ENCODE measurements at regions not wholly inside any gene's neighbourhood (a gene's known extent, or its start where the extent isn't known, plus 50 kb on each side); places are given as distances from the start of the nearest gene placed in this dataset.

DNA sequence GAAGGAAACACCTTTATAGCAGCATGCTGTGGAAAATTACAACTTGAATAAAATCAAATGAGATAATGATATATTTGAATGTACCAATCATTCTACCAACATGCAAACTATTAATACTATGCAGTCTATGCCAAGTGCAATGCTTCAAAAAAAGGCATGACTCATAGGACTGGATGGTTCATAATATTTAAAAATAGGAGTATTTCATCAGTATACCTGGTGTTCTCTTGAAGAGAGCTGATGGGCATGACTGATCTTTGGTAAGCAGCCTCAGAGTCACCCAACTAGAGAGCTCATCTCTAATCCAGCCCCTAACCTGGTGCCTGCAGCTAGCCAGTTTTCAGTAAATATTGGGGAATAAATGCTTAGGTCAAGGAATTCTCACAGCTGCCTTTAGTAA, 434.7 kb upstream of the ARRDC4 start:
- no peak for DNase-seq

- DNase-seq, result no peak
These were observed 432.3 kb upstream of the ARRDC4 start for GRCh38 chr15:97528238-97528637.

GRCh38 chr15:97545799-97546198, 414.7 kb upstream of the ARRDC4 start:
- no peak for DNase-seq

DNA sequence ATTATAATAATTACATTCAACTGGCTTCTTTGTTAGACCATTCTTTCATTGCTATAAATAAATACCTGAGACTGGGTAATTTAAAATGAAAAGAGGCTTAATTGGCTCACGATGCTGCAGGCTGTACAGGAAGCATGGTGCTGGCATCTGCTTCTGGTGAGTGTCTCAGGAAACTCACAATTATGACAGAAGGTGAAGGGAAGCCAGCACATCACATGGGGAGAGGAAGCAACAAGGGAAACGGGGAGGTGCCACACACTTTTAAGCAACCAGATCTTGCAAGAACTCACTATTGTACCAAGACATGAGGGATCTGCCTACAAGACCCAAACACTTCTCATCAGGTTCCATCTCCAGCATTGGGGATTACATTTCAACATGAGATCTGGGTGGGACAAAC, 413.1 kb upstream of the ARRDC4 start:
- no peak for DNase-seq

- DNase-seq, result no peak
These were observed 399.0 kb upstream of the ARRDC4 start for GRCh38 chr15:97561529-97561928.

DNA sequence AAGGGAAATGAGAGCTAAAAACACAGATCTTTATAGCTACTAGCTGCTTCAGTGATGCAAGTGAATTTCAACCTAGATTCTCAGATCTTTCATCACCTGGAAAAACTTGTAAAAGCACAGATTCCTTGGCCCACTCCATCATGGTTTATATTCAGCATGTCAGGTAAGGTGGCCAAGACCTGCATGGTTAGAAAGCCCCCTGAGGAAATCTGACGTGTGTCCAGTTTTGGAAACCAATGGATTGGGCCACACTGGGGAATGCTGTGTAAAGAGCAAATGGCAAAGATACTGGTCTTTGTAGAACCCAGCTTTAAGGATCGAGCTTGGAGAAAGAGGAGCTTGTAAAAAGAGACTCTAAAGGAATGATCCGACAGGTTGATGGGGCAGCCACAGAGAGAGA, 397.0 kb upstream of the ARRDC4 start:
- no peak for DNase-seq

GRCh38 chr15:97566961-97567360, 393.5 kb upstream of the ARRDC4 start:
- DNase-seq, result no peak

GRCh38 chr15:97567411-97567810, 393.1 kb upstream of the ARRDC4 start:
- DNase-seq, result no peak

GRCh38 chr15:97576929-97577645, 383.4 kb upstream of the ARRDC4 start:
- DNase-seq, result no peak

DNA sequence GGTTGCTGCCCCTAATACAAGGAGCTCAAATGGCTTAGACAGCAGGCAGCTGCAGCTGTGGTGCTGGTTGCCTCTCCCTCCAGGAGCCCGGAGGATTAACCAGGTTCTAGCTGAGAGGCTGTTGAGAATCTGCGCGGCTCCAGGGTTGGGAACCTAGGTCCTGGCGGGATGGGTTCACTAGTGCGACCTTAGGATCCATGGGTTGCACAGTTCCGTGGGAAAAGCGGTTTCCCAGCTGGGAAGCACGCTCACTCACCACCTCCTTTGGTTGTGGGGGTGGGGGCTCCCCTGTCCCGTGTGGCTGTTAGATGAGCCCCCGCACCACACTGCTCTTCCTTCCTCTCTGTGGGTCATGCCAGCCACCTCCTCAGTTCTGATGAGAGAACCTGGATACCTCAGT, 375.1 kb upstream of the ARRDC4 start:
- no peak for DNase-seq

DNA sequence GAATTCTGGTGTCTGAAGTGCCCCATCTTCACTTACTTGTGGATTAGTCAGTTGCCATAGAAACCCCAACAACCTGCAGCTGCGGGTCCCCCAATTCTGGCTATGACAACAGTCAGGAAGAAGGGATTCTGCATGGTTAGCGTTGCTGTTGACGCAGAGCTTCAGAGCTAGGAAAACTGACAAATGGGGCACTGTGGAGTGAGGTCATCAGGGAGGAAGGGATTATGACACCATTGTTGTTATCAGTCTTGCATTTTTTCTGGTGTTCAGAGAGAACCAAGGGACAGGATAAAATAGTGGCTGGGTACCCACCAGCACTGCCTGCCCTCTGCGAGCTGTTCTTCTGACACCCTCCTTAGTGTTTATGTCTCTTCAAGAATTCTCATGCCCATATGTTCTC, 367.7 kb upstream of the ARRDC4 start:
- DNase-seq, result no peak

GRCh38 chr15:97597801-97598200, 362.7 kb upstream of the ARRDC4 start:
- no peak for DNase-seq

DNA sequence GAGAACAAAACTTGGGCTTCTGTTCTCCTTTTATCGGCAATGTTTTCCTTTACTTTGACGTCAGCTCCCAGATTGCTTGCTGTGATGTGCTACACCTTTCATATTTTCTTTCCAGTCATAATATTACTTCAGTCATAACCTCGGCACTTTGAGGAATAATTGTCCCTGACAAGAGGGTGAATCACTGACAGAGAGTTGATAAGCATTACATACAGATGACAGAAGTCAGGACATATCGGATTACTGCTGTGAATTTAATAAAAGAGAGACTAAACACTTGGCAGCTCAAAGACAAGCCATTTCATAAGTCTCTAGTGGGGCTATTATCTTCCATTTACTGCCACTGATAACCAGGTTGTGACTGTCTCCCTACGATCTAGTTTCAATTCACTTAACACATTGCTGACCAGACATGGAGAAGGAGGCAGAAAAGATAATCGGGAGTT, 362.1 kb upstream of the ARRDC4 start:
- DNase-seq, result no peak

- DNase-seq, result no peak
These were observed 360.3 kb upstream of the ARRDC4 start for GRCh38 chr15:97600190-97600589.

- DNase-seq, result no peak
These were observed 355.8 kb upstream of the ARRDC4 start for GRCh38 chr15:97604677-97605076.

DNA sequence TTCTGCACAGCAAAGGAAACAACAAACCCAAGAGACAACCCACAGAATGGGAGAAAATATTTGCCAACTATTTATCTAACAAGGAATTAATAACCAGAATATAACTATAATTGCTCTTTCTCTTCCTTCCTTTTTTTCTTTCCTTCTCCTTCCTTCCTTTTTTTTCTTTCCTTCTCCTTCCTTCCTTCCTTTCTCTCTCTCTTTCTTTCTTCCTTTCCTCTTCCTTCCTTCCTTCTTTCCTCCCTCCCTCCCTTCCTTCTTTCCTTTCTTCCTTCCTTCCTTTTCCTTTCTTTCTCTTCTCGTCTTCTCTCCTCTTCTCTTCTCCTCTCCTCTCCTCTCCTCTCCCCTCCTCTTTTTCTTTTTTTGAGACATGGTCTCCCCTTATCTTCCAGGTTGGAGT, 345.4 kb upstream of the ARRDC4 start:
- DNase-seq, result no peak

- no peak for DNase-seq
These were observed 337.3 kb upstream of the ARRDC4 start for GRCh38 chr15:97623091-97623661.

DNA sequence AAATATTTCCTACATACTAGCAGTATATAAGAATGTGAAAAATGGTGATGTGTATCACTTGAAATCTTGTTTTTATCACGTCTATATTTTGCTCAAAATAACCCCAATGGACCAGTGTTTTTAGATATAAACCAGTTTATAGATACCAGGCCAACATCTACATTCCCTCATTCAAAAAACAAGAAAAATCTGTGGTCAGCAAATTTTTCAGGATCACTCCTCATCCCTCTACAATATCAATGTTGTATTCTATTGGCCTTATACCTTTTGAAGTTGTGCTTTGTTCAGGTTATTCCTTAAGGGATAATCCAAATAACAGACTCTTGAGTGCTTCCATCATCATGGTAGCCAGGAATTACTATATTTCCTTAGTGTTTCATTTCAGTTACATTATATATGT, 332.9 kb upstream of the ARRDC4 start:
- DNase-seq, result no peak

GRCh38 chr15:97645758-97646157, 314.7 kb upstream of the ARRDC4 start:
- no peak for DNase-seq

DNA sequence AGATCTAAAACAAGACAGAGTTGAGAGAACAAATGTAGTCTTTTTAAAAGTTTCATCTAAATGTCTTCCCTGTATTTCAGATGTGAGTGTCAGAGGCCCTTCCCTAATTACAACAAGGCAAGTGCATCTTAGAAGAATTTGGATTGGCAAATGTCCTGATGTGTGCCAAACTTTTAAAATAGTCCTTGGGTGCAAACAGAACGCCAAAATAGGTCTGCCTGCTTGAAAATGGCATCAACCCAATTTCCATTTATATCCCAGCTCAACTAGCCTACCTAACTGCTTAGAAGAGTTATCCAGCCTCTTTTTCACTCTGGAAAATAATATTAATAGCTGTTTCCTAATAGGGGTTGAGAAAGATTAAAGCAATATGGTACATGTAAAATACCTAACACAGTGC, 311.8 kb upstream of the ARRDC4 start:
- DNase-seq, result no peak

DNA sequence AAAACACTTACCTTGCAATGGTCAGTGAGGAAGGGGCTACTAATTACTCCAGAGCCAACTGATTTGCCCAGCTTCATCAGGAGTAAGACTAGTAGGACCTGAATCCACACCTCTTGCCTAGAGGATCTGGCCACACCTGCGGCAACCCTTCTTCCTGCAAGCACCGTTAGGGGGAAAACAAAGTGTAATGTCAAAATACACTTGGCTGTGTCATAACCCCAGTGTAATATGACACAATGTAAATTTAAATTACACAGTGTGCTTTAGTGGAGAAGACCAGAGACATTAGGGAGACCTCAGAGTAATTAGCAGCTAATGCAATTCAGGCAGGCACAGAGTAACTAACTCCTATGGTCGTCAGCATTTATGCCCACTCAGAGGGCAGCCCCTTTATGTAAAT, 308.5 kb upstream of the ARRDC4 start:
- DNase-seq, result no peak

- no peak for DNase-seq
These were observed 307.8 kb upstream of the ARRDC4 start for GRCh38 chr15:97652700-97653167.

DNA sequence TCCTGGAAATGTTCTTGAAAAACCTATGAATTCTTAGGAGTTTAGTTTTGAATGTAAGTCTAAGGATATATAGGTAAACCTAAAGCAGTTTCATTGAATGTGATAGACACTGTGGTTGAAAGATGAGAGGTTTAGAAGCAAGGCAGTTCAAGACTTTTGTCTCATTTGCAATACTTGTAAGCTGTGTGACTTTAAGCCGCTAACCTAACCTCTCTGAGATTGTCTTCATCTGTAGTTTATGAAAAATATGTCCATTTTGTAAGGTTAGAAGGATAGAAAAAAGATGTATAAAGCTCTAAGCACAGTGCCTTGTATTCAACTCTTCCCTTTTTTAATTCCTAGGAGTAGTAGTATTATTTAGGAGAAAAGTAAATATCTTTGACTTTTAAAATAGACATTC, 306.6 kb upstream of the ARRDC4 start:
- no peak for DNase-seq

- DNase-seq, result no peak
These were observed 305.9 kb upstream of the ARRDC4 start for GRCh38 chr15:97654481-97655076.

- no peak for DNase-seq
These were observed 298.7 kb upstream of the ARRDC4 start for GRCh38 chr15:97661796-97662195.

Measured in stimulated activated CD4-positive, alpha-beta T cell treated with anti-CD3 and anti-CD28 coated beads, Interleukin-4, amount 100 ng/mL, for 4 hours (primary cell).